Common myeloid progenitor, CD34-positive (primary cell): ENCODE measurements at regions not wholly inside any gene's neighbourhood (a gene's known extent, or its start where the extent isn't known, plus 50 kb on each side); places are given as distances from the start of the nearest gene placed in this dataset.
"Not testable (repeated sequence)": the region's sequence is repeated elsewhere in the genome, so short reads cannot be mapped to it uniquely, and the experiment has no call there.

ENCODE experiments used
- CTCF ChIA-PET: fragments of 350-600 bp; sonication (Branson Sonifier 250); formaldehyde crosslinking; loops from one replicate; lab custom pipeline; 2021; ENCODE audit warnings: antibody characterized with exemption; lab: Charles Lee
- POLR2A ChIA-PET: fragments of 350-600 bp; sonication (Branson Sonifier 250); formaldehyde crosslinking; loops from one replicate; lab custom pipeline; 2021; ENCODE audit warnings: antibody characterized with exemption; lab: Charles Lee
- DNase-seq, 3 donors: peaks; one replicate each; pipeline versions ENCODE4 v3.0.0 to v3.0.0-alpha.2; 2013
- H3K27ac ChIP-seq, 2 experiments: 1 replicate in 1 of 2; 2 replicates in 1 of 2; pipeline ENCODE4 v1.7.0; 2013; ENCODE audit warnings: inconsistent platforms in 2 of 2, low read length in 2 of 2, mild to moderate bottlenecking in 2 of 2, low read depth in 1 of 2, moderate library complexity in 1 of 2; ENCODE audit not compliant: severe bottlenecking in 2 of 2, insufficient read depth in 1 of 2, poor library complexity in 1 of 2
- H3K27me3 ChIP-seq, 5 experiments: replicated peaks in 2 of 5; 1 replicate in 3 of 5; 2 replicates in 2 of 5; pipeline versions ENCODE4 v1.6.1 to v1.7.0; 2013; ENCODE audit warnings: low read length in 4 of 5, mild to moderate bottlenecking in 2 of 5, moderate library complexity in 2 of 5, inconsistent platforms in 1 of 5; ENCODE audit not compliant: insufficient read depth in 5 of 5, control insufficient read depth in 4 of 5
- H3K36me3 ChIP-seq, 4 experiments: 1 replicate in 2 of 4; 2 replicates in 2 of 4; pipeline versions ENCODE4 v1.6.1 to v1.7.0; 2013; ENCODE audit warnings: low read length in 3 of 4, control low read depth in 1 of 4, mild to moderate bottlenecking in 1 of 4; ENCODE audit not compliant: control insufficient read depth in 4 of 4, insufficient read depth in 4 of 4
- H3K4me1 ChIP-seq, 4 experiments: 1 replicate in 3 of 4; 2 replicates in 1 of 4; pipeline versions ENCODE4 v1.6.1 to v1.7.1; 2013; ENCODE audit warnings: low read length in 3 of 4, mild to moderate bottlenecking in 3 of 4, control low read depth in 1 of 4, inconsistent platforms in 1 of 4, moderate library complexity in 1 of 4; ENCODE audit not compliant: control insufficient read depth in 4 of 4, insufficient read depth in 4 of 4; ENCODE audit errors: control extremely low read depth in 1 of 4
- H3K4me3 ChIP-seq, 7 experiments: 1 replicate in 4 of 7; 2 replicates in 3 of 7; pipeline versions ENCODE4 v1.5.1 to v1.7.0; 2013; ENCODE audit warnings: mild to moderate bottlenecking in 7 of 7, low read length in 6 of 7, moderate library complexity in 6 of 7, inconsistent platforms in 2 of 7, low read depth in 2 of 7, control low read depth in 1 of 7; ENCODE audit not compliant: insufficient read depth in 4 of 7, control insufficient read depth in 1 of 7; ENCODE audit errors: extremely low read depth in 1 of 7
- H3K9me3 ChIP-seq, 5 experiments: 1 replicate in 4 of 5; 2 replicates in 1 of 5; pipeline versions ENCODE4 v1.6.1 to v1.7.1; 2013; ENCODE audit warnings: low read length in 4 of 5, mild to moderate bottlenecking in 2 of 5, inconsistent platforms in 1 of 5, low read depth in 1 of 5, moderate library complexity in 1 of 5; ENCODE audit not compliant: control insufficient read depth in 4 of 5, insufficient read depth in 2 of 5; ENCODE audit errors: control extremely low read depth in 1 of 5
- WGBS: methylation state at CpG from one replicate; pipeline ENCODE4 v1.1.5; 2013; ENCODE audit not compliant: insufficient coverage; 5-methylcytosine and 5-hydroxymethylcytosine counted together

GRCh38 chr3:66552846-66553245 lies 52.0 kb upstream of the LRIG1 start:
- 100% methylated on average over 2 of the region's 5 CpGs for WGBS
- Histone ChIP-seq H3K4me1 (no peaks in the 10 kb centered on the region), H3K27ac (no peak overlapping the region), H3K9me3 (no peaks in the 10 kb centered on the region), H3K27me3 (no peaks in the 10 kb centered on the region), H3K4me3 (no peak overlapping the region), H3K36me3 (no peaks in the 10 kb centered on the region)
- DNase-seq = no peak
- ChIA-PET POLR2A (no interaction called here), CTCF (interaction anchor here (1.0 kb wide), 1 partner anchor 158 kb away, joined by 3 read pairs; no protein-coding TSS in a partner anchor)

GRCh38 chr3:66553441-66554113 lies 52.8 kb upstream of the LRIG1 start:
- CTCF ChIA-PET = interaction anchor here (1.4 to 1.6 kb wide), 2 partner anchors 12 to 146 kb away, joined by 3 to 4 read pairs; no protein-coding TSS in a partner anchor
- Histone ChIP-seq H3K27ac (no peak overlapping the region), H3K4me3 (no peak overlapping the region), H3K36me3 (no peaks in the 10 kb centered on the region), H3K27me3 (no peaks in the 10 kb centered on the region), H3K9me3 (no peaks in the 10 kb centered on the region), H3K4me1 (no peaks in the 10 kb centered on the region)
- DNase-seq = no peak
- 90% methylated on average over 5 of the region's 11 CpGs for WGBS
- POLR2A ChIA-PET = no interaction called here

- Histone ChIP-seq H3K9me3 (no peaks in the 10 kb centered on the region), H3K4me3 (no peak overlapping the region), H3K4me1 (no peaks in the 10 kb centered on the region), H3K27me3 (no peaks in the 10 kb centered on the region), H3K36me3 (no peaks in the 10 kb centered on the region), H3K27ac (no peak overlapping the region)
- CTCF ChIA-PET = interaction anchor here (1.4 to 1.6 kb wide), 2 partner anchors 13 to 146 kb away, joined by 3 to 4 read pairs; no protein-coding TSS in a partner anchor
- WGBS = no CpG with 5 or more reads among the region's 1 CpG
- DNase-seq = peak in 2 of 3 donors; percentile 2 to 7
- POLR2A ChIA-PET = no interaction called here
Observed at GRCh38 chr3:66554178-66554577, 53.4 kb upstream of the LRIG1 start.

GRCh38 chr3:66555214-66555844 lies 54.5 kb upstream of the LRIG1 start:
- CTCF ChIA-PET = no interaction called here
- Histone ChIP-seq H3K4me3 (no peak overlapping the region), H3K4me1 (no peaks in the 10 kb centered on the region), H3K27me3 (no peaks in the 10 kb centered on the region), H3K27ac (no peak overlapping the region), H3K36me3 (no peaks in the 10 kb centered on the region), H3K9me3 (peaks cover 0 to 5% (median 2%) of the 10 kb centered on the region in 5 experiments)
- no peak for DNase-seq
- POLR2A ChIA-PET = interaction anchor here (0.6 kb wide), 1 partner anchor 9 kb away, joined by 3 read pairs; no protein-coding TSS in a partner anchor
- 78% methylated on average over 3 of the region's 4 CpGs for WGBS

- Histone ChIP-seq H3K4me3 (no peak overlapping the region), H3K9me3 (peaks cover 0 to 5% (median 3%) of the 10 kb centered on the region in 5 experiments), H3K4me1 (no peaks in the 10 kb centered on the region), H3K27ac (no peak overlapping the region), H3K36me3 (no peaks in the 10 kb centered on the region), H3K27me3 (peaks cover 0 to under 1% (median 0%) of the 10 kb centered on the region in 5 experiments)
- ChIA-PET CTCF (no interaction called here), POLR2A (no interaction called here)
- WGBS = 98% methylated on average over 7 of the region's 7 CpGs
- DNase-seq = no peak
Observed at GRCh38 chr3:66557170-66557569, 56.3 kb upstream of the LRIG1 start.

- POLR2A ChIA-PET, H3K36me3 ChIP-seq, H3K4me3 ChIP-seq, DNase-seq, CTCF ChIA-PET, H3K4me1 ChIP-seq, H3K27ac ChIP-seq, H3K9me3 ChIP-seq, H3K27me3 ChIP-seq: not testable (repeated sequence)
- 97% methylated on average over 4 of the region's 4 CpGs for WGBS
Observed at GRCh38 chr3:66559924-66560323, 59.1 kb upstream of the LRIG1 start.

GRCh38 chr3:66561367-66561766 lies 60.5 kb upstream of the LRIG1 start:
- Histone ChIP-seq H3K4me3 (no peak overlapping the region), H3K36me3 (no peaks in the 10 kb centered on the region), H3K27ac (no peak overlapping the region), H3K27me3 (peaks cover 0 to 2% (median 0%) of the 10 kb centered on the region in 5 experiments), H3K4me1 (no peaks in the 10 kb centered on the region), H3K9me3 (peaks cover 0 to 5% (median 3%) of the 10 kb centered on the region in 5 experiments)
- no peak for DNase-seq
- CTCF ChIA-PET = no interaction called here
- POLR2A ChIA-PET = no interaction called here
